NCI-H524 (cell line): ENCODE measurements at regions not wholly inside any gene's neighbourhood (a gene's known extent, or its start where the extent isn't known, plus 50 kb on each side); places are given as distances from the start of the nearest gene placed in this dataset.
A peak's percentile ranks its signal among the peaks of the same experiment; 100 is the strongest.
"Not testable (repeated sequence)": the region's sequence is repeated elsewhere in the genome, so short reads cannot be mapped to it uniquely, and the experiment has no call there.

Source experiments
- DNase-seq, 2 experiments: peaks; one replicate each; lab custom pipeline; 2025; lab: John Stamatoyannopoulos, UW

DNA sequence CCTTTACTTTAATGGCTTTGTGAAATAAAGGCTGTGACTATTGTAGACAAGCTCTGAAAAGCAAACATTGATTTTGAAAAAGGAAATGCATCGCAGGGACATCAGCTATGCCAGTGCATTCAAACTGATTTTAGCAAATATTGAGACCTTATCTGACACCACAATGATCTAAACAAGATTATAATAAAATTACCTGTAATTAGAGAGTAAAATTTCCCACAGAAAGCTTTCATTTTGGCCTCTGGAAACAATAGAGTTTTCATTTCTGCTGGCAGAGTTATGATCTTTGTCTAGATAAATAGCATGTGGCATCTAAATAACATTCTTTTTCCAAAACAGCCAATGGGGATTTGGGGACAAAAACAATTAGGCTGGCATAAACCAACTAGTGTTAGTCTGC is 650.4 kb upstream of the PRMT6 start:
- DNase-seq = no peak

DNA sequence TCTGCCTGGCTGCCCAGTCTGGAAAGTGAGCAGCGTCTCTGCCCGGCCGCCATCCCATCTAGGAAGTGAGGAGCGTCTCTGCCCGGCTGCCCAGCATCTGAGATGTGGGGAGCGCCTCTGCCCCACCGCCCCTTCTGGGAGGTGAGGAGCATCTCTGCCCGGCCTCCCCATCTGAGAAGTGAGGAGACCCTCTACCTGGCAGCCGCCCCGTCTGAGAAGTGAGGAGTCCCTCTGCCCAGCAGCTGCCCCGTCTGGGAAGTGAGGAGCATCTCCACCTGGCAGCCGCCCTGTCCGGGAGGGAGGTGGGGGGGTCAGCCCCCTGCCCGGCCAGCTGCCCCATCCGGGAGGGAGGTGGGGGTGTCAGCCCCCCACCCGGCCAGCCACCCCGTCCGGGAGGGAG is 644.2 kb upstream of the PRMT6 start:
- DNase-seq = not testable (repeated sequence)

DNA sequence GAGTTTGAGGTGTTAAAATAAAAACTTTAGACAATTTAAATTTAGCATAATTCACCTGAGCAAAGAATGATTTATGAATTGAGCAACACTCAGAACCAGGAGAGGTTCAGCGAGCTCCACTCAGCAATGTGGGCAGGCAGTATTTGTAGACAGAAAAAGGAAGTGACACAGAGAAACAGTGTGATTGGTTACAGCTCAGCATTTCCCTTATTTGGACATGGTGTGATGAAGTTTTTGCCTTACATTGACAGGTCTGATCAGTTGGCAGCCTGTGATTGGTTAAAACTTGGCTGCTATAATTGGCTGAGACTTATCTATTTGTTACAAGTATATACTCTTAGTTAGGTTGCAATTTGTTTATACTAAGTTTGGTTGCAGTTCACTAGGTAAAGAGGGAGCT is 621.2 kb upstream of the PRMT6 start:
- no peak for DNase-seq

- DNase-seq = no peak
Measured at GRCh38 chr1:106439475-106439874, 617.0 kb upstream of the PRMT6 start.

DNA sequence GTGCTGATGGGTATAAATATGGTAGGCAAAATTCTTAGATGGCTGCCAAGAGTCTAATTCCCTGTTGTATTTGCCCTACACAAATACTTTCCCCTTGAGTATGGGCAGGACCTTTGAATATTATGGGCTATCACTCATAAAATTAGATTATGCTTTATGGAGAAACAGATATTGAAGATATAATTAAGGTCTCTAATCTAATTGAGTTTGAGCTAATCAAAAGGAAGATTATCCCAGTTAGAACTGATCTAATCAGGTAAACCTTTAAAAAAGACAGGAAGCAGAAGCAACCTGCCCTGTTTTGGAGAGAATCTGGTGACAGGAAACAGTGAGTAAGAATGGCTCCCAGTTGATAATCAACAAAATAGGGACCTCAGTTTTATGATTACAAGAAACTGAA is 609.0 kb upstream of the PRMT6 start:
- DNase-seq = no peak

DNA sequence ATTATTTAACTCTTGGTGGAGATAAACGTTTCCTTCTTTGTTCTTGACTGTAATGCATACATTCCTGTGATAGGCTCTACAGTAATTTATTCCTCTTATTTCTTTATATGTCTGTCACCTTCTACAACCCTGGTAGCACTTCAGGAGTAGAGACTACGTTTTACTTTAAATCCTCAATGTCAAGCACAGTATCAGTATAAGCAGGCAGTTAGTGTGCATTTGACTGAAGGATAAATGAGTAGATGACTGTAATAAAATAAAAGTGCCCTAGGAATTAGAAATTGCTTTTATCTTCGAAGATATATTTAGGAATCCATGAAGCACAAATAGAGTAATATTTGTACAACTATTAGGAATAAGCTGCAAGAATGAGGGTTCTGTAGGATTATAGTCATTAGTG is 599.6 kb upstream of the PRMT6 start:
- no peak for DNase-seq

DNA sequence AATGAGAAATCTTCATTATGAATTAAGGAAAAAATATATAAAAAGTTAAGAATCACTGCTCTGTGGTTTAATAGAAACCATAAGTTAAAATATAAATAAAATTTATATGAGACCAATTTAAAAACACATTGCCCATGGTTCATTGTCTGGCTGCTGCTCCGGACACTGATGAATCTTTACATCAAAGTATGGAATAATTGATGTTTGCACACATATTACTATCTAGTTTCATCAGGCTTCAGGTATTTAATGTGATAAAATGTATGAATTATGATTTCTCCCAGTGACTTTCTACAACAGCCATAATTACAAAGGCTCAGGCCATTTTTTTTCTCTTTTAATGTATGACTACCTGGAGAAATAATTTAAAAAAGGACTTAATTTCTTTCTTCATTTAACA is 599.1 kb upstream of the PRMT6 start:
- DNase-seq = no peak

- peak; percentile 37 to 63 for DNase-seq
Measured at GRCh38 chr1:106458866-106459265, 597.6 kb upstream of the PRMT6 start.

DNA sequence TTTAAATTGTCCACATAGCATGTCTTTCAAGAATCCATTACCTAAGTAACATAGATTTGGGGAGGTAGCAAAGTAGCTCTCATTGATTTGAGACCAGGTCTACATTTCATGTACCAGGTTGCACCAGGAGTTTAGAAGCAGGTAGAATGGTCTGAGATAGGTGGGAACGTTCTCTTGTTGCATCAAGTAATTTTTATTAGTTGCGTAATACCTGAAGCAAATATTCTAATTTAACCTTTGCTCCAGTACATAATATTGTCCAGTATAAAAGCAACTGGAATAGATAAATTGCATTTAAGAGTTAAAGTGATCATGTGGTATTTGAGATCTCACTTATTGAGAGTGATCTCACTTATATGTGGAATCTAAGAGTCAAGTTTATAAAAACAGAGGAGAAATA is 597.1 kb upstream of the PRMT6 start:
- DNase-seq = no peak

- peak in 1 of 2 experiments; percentile 5 for DNase-seq
Measured at GRCh38 chr1:106465666-106466065, 590.8 kb upstream of the PRMT6 start.

DNA sequence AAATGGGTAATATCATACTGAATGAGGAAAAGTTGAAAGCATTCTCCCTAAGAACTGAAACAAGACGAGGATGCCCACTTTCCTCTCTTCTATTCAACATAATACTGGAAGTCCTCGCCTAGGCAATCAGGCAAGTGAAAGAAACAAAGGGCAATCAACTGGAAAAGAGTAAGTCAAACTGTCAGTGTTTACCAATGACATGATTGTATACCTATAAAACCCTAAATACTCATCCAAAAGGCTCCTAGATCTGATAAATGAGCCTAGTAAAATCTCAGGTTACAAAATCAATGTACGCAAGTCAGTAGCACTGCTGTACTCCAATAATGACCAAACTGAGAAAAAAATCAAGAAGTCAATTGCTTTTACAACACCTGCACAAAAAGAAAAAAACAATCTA is 575.8 kb upstream of the PRMT6 start:
- DNase-seq = no peak

GRCh38 chr1:106492880-106493279 is 563.6 kb upstream of the PRMT6 start:
- no peak for DNase-seq

DNA sequence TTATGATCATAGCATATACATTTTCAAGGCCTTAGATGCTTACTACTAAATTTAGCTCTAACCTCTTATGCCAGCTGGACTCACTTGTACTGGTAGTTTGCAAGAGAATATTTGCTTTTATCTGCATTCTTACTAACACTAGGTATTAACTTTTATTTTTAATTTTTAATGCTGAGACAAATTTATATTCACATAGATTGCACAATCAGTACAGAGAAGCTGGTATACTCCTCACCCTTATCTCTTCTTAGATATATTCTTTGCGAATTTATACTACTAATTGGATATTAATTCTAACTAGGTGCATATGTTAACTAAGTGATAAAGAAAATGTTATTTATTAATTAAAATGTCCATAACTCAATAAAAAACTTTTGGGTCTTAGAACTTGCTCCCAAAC is 561.8 kb upstream of the PRMT6 start:
- DNase-seq = no peak

DNA sequence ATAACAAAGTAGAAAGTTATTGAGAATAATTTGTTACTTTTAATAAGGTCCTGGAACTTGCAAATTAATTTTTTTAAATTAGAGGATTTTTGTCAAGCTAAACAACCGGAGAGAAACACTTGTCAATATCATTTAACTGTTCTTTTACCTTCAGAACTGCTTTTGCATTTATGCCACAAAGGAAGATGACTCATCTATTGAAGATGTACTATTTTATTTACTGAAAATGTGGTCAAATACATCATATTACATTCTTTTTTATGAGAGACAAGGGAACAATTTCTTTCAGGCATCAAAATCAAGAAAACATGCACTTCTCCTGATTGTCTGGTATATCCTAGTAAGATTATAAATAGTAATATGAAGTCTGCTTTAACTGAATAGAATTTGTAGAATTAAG is 558.2 kb upstream of the PRMT6 start:
- no peak for DNase-seq

GRCh38 chr1:106502659-106503058 is 553.8 kb upstream of the PRMT6 start:
- DNase-seq = no peak

DNA sequence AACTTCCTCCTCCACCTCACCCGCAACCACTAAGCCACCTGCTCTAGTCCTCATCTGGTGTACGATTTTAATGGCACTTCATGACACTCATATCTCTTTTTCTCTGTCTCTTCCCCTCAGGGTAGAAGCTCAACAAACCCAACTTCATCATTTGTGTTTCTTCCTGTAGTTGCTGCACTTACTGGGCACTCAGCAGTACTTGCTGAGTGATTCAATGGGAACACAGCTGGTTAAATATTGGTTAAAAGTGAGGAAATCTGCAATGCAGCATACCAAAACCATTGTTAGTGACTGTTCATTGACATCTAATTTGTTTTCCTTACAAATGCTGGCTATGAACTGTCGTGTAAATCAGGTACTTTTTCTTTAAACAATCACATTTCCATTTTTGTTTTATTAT is 541.1 kb upstream of the PRMT6 start:
- no peak for DNase-seq

GRCh38 chr1:106517224-106517623 is 539.2 kb upstream of the PRMT6 start:
- DNase-seq = no peak

- DNase-seq = no peak
Measured at GRCh38 chr1:106523497-106523896, 533.0 kb upstream of the PRMT6 start.

DNA sequence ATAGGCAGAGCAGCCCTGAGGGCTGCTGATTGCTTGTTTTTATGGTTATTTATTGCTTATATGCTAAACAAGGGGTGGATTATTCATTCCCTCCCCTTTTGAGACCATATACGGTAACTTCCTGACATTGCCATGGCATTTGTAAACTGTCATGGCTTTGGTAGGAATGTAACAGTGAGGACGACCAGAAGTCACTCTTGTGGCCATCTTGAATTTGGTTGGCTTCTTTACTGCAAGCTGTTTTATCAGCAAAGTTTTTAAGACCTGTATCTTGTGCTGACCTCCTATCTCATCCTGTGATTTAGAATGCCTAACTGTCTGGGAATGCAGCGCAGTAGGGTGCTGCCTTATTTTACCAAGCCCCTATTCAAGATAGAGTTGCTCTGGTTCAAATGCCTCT is 531.8 kb upstream of the PRMT6 start:
- DNase-seq = no peak

- no peak for DNase-seq
Measured at GRCh38 chr1:106526650-106527049, 529.8 kb upstream of the PRMT6 start.

DNA sequence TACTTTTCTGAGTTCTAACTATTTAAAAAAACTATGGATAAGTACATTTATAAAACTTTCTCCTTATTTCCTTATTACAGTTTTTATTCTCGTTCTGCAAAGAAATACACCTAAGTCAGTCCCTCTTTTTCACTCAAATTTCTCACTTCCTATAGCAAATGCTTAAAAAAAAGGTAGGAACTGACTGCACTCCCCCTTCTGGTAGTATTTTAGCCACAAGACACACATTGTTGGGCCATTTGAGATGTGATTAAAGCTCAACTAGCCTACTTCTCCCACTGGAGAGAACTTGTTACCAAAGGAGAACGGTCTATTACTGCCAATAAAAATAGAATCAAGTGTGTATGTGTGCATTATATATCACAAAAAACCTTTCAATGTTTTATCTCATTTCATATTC is 521.9 kb upstream of the PRMT6 start:
- DNase-seq = peak in 1 of 2 experiments; percentile 0

GRCh38 chr1:106536741-106537140 is 519.7 kb upstream of the PRMT6 start:
- no peak for DNase-seq

DNA sequence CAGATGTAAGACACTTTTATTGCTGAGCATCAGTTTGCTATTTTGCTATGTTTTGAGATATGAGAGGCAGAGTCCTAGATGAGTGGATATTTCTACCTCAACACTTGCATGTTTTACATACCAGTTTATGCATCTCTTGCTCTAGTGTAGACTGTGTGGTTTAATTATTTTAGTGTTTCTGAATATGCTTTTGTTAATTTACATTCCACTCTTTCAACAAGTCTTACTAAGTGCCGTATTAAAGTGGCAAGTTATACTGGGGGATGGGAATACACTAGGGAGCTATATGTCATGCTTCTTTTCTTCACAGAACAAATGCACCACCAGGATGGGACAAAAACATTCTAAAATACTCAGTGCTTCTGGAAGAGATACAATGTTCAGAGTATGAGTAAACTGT is 507.7 kb upstream of the PRMT6 start:
- DNase-seq = no peak

DNA sequence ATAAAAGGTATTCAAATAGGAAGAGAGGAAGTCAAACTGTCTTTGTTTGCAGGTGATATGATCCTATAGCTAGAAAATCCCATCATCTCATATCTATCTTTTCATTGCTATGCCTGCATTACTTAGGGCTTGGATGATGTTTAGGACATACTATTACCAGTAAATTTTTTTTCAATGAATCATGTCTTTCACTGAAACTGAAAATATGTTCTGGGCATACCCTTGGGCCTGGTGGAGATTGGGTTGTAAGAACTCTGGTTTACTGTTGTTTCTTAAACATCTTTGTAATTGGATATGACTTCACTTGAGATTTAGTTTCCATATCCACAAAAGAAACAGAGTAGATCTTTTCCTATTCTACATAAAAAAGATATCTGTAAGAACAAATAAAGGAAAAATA is 502.2 kb upstream of the PRMT6 start:
- DNase-seq = no peak

- no peak for DNase-seq
Measured at GRCh38 chr1:106555571-106555970, 500.9 kb upstream of the PRMT6 start.
